ENCODE measurements at regions not wholly inside any gene's neighbourhood (a gene's known extent, or its start where the extent isn't known, plus 50 kb on each side); places are given as distances from the start of the nearest gene placed in this dataset.
"Not testable (repeated sequence)": the region's sequence is repeated elsewhere in the genome, so short reads cannot be mapped to it uniquely, and the experiment has no call there.

DNA sequence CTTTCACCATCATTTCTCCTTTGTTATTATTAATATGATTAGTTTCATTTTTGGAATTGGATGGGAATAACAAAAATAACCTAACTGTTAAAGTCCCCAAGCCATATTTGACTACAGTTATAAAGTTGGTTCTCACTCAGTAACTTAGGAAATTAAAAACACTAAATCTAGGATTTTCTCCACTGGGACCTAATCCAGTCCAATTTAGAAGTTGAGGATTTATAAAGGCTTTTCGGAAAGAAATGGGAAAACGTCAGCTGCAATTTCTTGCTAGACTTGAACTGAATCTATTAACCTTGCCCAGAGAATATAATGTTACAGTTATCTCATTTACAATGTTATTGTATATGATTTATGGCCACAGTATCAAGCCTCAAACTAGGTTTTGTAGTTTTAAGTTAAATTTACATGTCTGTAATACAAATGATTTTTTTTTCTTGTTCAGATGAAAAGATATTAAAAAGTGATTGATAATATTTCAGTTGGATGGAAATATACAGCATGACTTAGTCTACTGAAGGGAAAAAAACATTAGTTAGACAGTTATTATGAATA lies 524.3 kb upstream of the GRAMD2B start:
- TF ChIP-seq, protein P1, sequence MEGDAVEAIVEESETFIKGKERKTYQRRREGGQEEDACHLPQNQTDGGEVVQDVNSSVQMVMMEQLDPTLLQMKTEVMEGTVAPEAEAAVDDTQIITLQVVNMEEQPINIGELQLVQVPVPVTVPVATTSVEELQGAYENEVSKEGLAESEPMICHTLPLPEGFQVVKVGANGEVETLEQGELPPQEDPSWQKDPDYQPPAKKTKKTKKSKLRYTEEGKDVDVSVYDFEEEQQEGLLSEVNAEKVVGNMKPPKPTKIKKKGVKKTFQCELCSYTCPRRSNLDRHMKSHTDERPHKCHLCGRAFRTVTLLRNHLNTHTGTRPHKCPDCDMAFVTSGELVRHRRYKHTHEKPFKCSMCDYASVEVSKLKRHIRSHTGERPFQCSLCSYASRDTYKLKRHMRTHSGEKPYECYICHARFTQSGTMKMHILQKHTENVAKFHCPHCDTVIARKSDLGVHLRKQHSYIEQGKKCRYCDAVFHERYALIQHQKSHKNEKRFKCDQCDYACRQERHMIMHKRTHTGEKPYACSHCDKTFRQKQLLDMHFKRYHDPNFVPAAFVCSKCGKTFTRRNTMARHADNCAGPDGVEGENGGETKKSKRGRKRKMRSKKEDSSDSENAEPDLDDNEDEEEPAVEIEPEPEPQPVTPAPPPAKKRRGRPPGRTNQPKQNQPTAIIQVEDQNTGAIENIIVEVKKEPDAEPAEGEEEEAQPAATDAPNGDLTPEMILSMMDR (IDR thresholded peaks at IDR 0.05; ENCODE audit: control insufficient read depth, extremely low read depth, insufficient read depth), result no peak
- H3K4me3 ChIP-seq (ENCODE audit: low read depth, low read length), result no peak overlapping the region
- DNase-seq (ENCODE audit: low read depth), result no peak

DNA sequence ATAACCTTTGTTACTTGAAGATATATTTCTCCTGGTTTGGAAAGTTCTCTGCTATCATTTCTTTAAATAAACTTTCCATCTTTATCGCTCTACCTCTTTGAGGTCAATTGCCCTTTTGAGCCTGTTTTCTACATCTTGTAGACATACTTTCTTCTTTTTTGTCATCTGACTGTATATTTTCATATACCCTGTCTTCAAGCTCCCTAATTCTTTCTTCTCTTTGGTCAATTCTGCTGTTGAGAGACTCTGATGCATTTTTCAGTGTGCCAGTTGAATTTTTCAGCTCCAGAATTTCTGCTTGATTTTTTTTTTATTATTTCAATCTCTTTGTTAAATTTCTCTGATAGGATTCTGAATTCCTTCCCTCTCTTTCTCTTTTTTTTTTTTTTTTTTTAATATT lies 511.2 kb upstream of the GRAMD2B start:
- TF ChIP-seq, protein P1 (IDR thresholded peaks at IDR 0.05; ENCODE audit: control insufficient read depth, extremely low read depth, insufficient read depth), result no peak
- no peak overlapping the region for H3K4me3 ChIP-seq (ENCODE audit: low read depth, low read length)
- DNase-seq (ENCODE audit: low read depth), result no peak

DNA sequence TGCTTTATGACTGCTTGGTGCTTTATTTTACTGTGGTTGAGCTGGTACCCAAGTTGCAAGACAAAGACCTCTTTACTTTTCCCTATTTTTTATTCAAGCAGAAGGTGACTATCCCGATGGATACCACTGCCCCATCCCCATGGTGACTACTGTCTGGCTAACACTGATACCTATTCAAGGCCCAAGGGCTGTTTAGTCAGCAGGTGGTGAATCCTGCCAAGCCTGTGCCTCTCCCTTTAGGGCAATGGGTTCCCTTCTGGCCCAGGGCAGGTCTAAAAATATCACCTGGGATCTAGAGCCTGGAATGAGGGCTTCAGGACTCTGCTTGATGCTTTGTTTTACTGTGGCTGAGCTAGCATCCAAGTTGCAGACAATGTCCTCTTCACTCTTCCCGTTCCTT lies 510.0 kb upstream of the GRAMD2B start:
- TF ChIP-seq, protein P1 (IDR thresholded peaks at IDR 0.05; ENCODE audit: control insufficient read depth, extremely low read depth, insufficient read depth), result no peak
- DNase-seq (ENCODE audit: low read depth), result no peak
- H3K4me3 ChIP-seq (ENCODE audit: low read depth, low read length), result no peak overlapping the region

DNA sequence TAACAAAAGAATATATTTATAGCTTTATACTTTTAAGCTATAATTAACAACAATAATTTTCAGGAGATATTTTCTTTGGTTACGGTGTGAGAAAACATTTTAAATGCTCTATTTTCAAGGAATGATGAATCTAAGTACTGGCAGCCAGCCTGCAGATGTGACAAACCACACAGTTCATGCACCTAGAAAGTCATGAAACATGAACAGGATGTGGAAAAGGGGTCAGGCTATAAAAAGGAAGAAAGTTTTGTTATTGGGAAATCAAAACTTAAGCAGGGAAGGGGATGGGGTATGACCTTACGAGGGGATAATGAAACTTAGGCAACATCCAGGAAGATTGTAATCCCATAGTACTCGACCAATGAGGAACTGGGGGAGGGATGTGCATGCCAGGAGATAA lies 508.7 kb upstream of the GRAMD2B start:
- H3K4me3 ChIP-seq (ENCODE audit: low read depth, low read length), result no peak overlapping the region
- TF ChIP-seq, protein P1 (IDR thresholded peaks at IDR 0.05; ENCODE audit: control insufficient read depth, extremely low read depth, insufficient read depth), result no peak
- DNase-seq (ENCODE audit: low read depth), result no peak

DNA sequence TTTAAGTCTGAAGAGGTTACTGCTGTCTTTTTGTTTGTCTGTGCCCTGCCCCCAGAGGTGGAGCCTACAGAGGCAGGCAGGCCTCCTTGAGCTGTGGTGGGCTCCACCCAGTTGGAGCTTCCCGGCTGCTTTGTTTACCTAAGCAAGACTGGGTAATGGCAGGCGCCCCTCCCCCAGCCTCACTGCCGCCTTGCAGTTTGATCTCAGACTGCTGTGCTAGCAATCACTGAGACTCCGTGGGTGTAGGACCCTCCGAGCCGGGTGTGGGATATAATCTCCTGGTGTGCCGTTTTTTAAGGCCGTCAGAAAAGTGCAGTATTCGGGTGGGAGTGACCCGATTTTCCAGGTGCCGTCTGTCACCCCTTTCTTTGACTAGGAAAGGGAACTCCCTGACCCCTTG lies 499.3 kb upstream of the GRAMD2B start:
- not testable (repeated sequence) for DNase-seq (ENCODE audit: low read depth); H3K4me3 ChIP-seq (ENCODE audit: low read depth, low read length)

DNA sequence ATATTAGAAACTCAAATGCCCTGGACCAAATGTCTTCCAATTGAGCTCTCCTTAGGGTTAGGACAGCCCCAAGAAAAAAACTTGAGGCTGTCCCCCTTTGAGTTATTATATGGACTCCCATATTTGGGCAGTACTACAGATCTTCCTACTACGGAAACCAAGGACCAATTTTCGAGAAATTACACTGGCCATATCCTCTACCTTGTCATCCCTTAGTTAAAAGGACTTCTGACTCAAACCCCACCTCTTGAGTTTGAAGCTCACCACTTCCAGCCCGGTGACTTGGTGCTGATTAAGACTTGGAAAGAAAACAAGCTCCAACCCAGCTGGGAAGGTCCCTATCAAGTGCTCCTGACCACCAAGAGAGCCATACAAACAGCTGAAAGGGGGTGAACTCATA lies 497.0 kb upstream of the GRAMD2B start:
- DNase-seq (ENCODE audit: low read depth), result no peak
- TF ChIP-seq, protein P1 (IDR thresholded peaks at IDR 0.05; ENCODE audit: control insufficient read depth, extremely low read depth, insufficient read depth), result no peak
- no peak overlapping the region for H3K4me3 ChIP-seq (ENCODE audit: low read depth, low read length)

DNA sequence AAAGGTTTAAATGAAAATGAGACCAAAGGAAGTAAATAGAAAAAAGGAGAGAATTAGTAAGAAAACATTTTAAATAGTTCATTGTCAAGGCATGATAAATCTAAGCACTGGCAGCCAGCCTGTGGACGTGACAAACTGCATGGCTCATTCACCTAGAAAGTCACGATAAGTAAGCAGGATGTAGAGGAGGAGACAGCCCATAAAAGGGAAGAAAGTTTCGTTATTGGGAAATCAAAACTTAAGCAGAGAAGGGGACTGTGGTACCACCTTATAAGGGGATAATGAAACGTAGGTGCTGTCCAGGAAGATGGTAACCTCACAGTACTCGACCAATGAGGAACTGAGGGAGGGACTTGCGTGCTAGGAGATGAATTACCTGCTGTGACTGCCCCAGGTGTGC lies 494.5 kb upstream of the GRAMD2B start:
- no peak overlapping the region for H3K4me3 ChIP-seq (ENCODE audit: low read depth, low read length)
- no peak for DNase-seq (ENCODE audit: low read depth)
- TF ChIP-seq, protein P1 (IDR thresholded peaks at IDR 0.05; ENCODE audit: control insufficient read depth, extremely low read depth, insufficient read depth), result no peak

All from LNCaP clone FGC (cell line).